Uterus (tissue), 2 donors: ENCODE measurements at regions not wholly inside any gene's neighbourhood (a gene's known extent, or its start where the extent isn't known, plus 50 kb on each side); places are given as distances from the start of the nearest gene placed in this dataset.

Source experiments
- POLR2A ChIP-seq, 2 donors: fragments of 450-650 bp; IDR thresholded peaks; one replicate each; pipeline ENCODE4 v1.6.1; 2016; ENCODE audit warnings: antibody characterized with exemption in 2 of 2, mild to moderate bottlenecking in 1 of 2, moderate library complexity in 1 of 2
- TF ChIP-seq, protein P1 (sequence below), 4 experiments: fragments of 200-600 bp in 2 of 4; fragments of 450-650 bp in 2 of 4; sonication (generic) in 2 of 4; IDR thresholded peaks; one replicate each; pipeline ENCODE4 v1.5.1; 2016 to 2019; ENCODE audit warnings: antibody characterized with exemption in 4 of 4, mild to moderate bottlenecking in 2 of 4, moderate library complexity in 1 of 4

- TF ChIP-seq, protein P1, sequence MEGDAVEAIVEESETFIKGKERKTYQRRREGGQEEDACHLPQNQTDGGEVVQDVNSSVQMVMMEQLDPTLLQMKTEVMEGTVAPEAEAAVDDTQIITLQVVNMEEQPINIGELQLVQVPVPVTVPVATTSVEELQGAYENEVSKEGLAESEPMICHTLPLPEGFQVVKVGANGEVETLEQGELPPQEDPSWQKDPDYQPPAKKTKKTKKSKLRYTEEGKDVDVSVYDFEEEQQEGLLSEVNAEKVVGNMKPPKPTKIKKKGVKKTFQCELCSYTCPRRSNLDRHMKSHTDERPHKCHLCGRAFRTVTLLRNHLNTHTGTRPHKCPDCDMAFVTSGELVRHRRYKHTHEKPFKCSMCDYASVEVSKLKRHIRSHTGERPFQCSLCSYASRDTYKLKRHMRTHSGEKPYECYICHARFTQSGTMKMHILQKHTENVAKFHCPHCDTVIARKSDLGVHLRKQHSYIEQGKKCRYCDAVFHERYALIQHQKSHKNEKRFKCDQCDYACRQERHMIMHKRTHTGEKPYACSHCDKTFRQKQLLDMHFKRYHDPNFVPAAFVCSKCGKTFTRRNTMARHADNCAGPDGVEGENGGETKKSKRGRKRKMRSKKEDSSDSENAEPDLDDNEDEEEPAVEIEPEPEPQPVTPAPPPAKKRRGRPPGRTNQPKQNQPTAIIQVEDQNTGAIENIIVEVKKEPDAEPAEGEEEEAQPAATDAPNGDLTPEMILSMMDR (IDR thresholded peaks at IDR 0.05) = no peak
- no peak for TF ChIP-seq POLR2A (IDR thresholded peaks at IDR 0.05)
Measured at GRCh38 chr16:50868577-50868976, 126.7 kb downstream of the CYLD start.
